T-cell (primary cell): ENCODE measurements at regions not wholly inside any gene's neighbourhood (a gene's known extent, or its start where the extent isn't known, plus 50 kb on each side); places are given as distances from the start of the nearest gene placed in this dataset.

Experiments used
- ATAC-seq, 4 experiments: fragments of 200-7000 bp in 3 of 4; fragments of 150-1000 bp in 1 of 4; cut with Tn5 transposase; replicated peaks in 1 of 4; 1 replicate in 3 of 4; 2 replicates in 1 of 4; pipeline ENCODE4 v1.10.0; 2021; ENCODE audit warnings: moderate library complexity in 3 of 4, mild to moderate bottlenecking in 2 of 4, moderate number of reproducible peaks in 1 of 4
- CTCF ChIA-PET, 2 donors: fragments of 300-600 bp; sonication (Branson Sonifier 250); formaldehyde crosslinking; loops; one replicate each; lab custom pipeline; 2022; ENCODE audit warnings: antibody characterized with exemption in 2 of 2; lab: Charles Lee
- POLR2A ChIA-PET, 2 donors: fragments of 300-600 bp; sonication (Branson Sonifier 250); formaldehyde crosslinking; loops; one replicate each; lab custom pipeline; 2022; ENCODE audit warnings: antibody characterized with exemption in 2 of 2; lab: Charles Lee
- DNase-seq, 35 experiments: peaks; one replicate each; pipeline versions ENCODE4 v3.0.0 to v3.0.0-alpha.2; 2013 to 2023
- H3K27ac ChIP-seq: one replicate; pipeline ENCODE4 v1.5.1; 2013; ENCODE audit warnings: low read length
- H3K27me3 ChIP-seq, 2 experiments: replicated peaks in 1 of 2; 1 replicate in 1 of 2; 2 replicates in 1 of 2; pipeline versions ENCODE4 v1.6.1 to v1.7.0; 2013; ENCODE audit warnings: low read length in 1 of 2, mixed read lengths in 1 of 2; ENCODE audit not compliant: control insufficient read depth in 2 of 2, insufficient read depth in 2 of 2; ENCODE audit errors: extremely low read depth in 1 of 2
- H3K36me3 ChIP-seq, 2 donors: 1 replicate in 1 of 2; 2 replicates in 1 of 2; pipeline versions ENCODE4 v1.6.1 to v1.7.0; 2013; ENCODE audit warnings: low read length in 1 of 2; ENCODE audit not compliant: control insufficient read depth in 2 of 2, insufficient read depth in 1 of 2; ENCODE audit errors: extremely low read depth in 1 of 2
- H3K4me1 ChIP-seq, 2 experiments: 1 replicate in 1 of 2; 2 replicates in 1 of 2; pipeline versions ENCODE4 v1.6.1 to v1.7.0; 2013; ENCODE audit warnings: low read length in 2 of 2, mixed read lengths in 1 of 2; ENCODE audit not compliant: insufficient read depth in 2 of 2, control insufficient read depth in 1 of 2; ENCODE audit errors: extremely low read depth in 1 of 2
- H3K4me3 ChIP-seq, 2 donors: 1 replicate in 1 of 2; 2 replicates in 1 of 2; pipeline versions ENCODE4 v1.5.1 to v1.7.0; 2013; ENCODE audit warnings: mild to moderate bottlenecking in 2 of 2, low read length in 1 of 2, moderate library complexity in 1 of 2; ENCODE audit not compliant: control insufficient read depth in 1 of 2; ENCODE audit errors: extremely low read depth in 1 of 2
- H3K9me3 ChIP-seq: 2 replicates; pipeline ENCODE4 v1.7.0; 2013
- H3K27ac Mint-ChIP-seq, 2 donors: one replicate each; pipeline ENCODE4 v1.8.0; 2020 to 2021; ENCODE audit warnings: mild to moderate bottlenecking in 2 of 2, mixed read lengths in 2 of 2
- H3K27me3 Mint-ChIP-seq, 2 donors: one replicate each; pipeline ENCODE4 v1.8.0; 2021 to 2022; ENCODE audit warnings: mixed read lengths in 2 of 2
- H3K36me3 Mint-ChIP-seq: one replicate; pipeline ENCODE4 v1.8.0; 2021; ENCODE audit warnings: mixed read lengths
- H3K4me1 Mint-ChIP-seq, 3 donors: one replicate each; pipeline ENCODE4 v1.8.0; 2020 to 2022; ENCODE audit warnings: mixed read lengths in 3 of 3, mild to moderate bottlenecking in 1 of 3
- H3K4me3 Mint-ChIP-seq, 3 donors: one replicate each; pipeline ENCODE4 v1.8.0; 2020 to 2022; ENCODE audit warnings: mild to moderate bottlenecking in 3 of 3, mixed read lengths in 3 of 3, moderate library complexity in 3 of 3
- H3K9me3 Mint-ChIP-seq, 3 donors: one replicate each; pipeline ENCODE4 v1.8.0; 2020 to 2022; ENCODE audit warnings: mixed read lengths in 3 of 3
- WGBS: methylation state at CpG from one replicate; pipeline ENCODE4 v1.1.5; 2013; ENCODE audit warnings: missing lambda C conversion rate; ENCODE audit not compliant: insufficient coverage; 5-methylcytosine and 5-hydroxymethylcytosine counted together

- CTCF ChIA-PET, result no interaction called here
- ATAC-seq (no peak), DNase-seq (no peak)
- Mint-ChIP-seq H3K9me3 (peaks cover 0 to 8% (median 3%) of the 10 kb centered on the region in 3 donors), H3K27ac (no peak overlapping the region), H3K4me3 (no peak overlapping the region), H3K4me1 (no peaks in the 10 kb centered on the region), H3K36me3 (no peaks in the 10 kb centered on the region), H3K27me3 (no peaks in the 10 kb centered on the region)
- Histone ChIP-seq H3K9me3 (no peaks in the 10 kb centered on the region), H3K4me3 (no peak overlapping the region), H3K27me3 (no peaks in the 10 kb centered on the region), H3K4me1 (no peaks in the 10 kb centered on the region), H3K27ac (no peak overlapping the region), H3K36me3 (no peaks in the 10 kb centered on the region)
- WGBS, result no CpG with 5 or more reads among the region's 1 CpG
- POLR2A ChIA-PET, result no interaction called here
These were observed 189.0 kb upstream of the ANO3 start for GRCh38 chr11:26142891-26143290.

GRCh38 chr11:26143566-26144290, 188.2 kb upstream of the ANO3 start:
- POLR2A ChIA-PET, result no interaction called here
- Mint-ChIP-seq H3K4me1 (no peaks in the 10 kb centered on the region), H3K9me3 (peaks cover 0 to 8% (median 5%) of the 10 kb centered on the region in 3 donors), H3K27ac (no peak overlapping the region), H3K27me3 (no peaks in the 10 kb centered on the region), H3K36me3 (no peaks in the 10 kb centered on the region), H3K4me3 (no peak overlapping the region)
- DNase-seq (no peak), ATAC-seq (no peak)
- Histone ChIP-seq H3K27me3 (no peaks in the 10 kb centered on the region), H3K4me3 (no peak overlapping the region), H3K4me1 (no peaks in the 10 kb centered on the region), H3K9me3 (no peaks in the 10 kb centered on the region), H3K27ac (no peak overlapping the region), H3K36me3 (no peaks in the 10 kb centered on the region)
- CTCF ChIA-PET, result no interaction called here

GRCh38 chr11:26144291-26144690, 187.6 kb upstream of the ANO3 start:
- H3K9me3 ChIP-seq, result no peaks in the 10 kb centered on the region

GRCh38 chr11:26144911-26145310, 187.0 kb upstream of the ANO3 start:
- Histone ChIP-seq H3K27me3 (no peaks in the 10 kb centered on the region), H3K4me3 (no peak overlapping the region), H3K27ac (no peak overlapping the region), H3K36me3 (no peaks in the 10 kb centered on the region), H3K9me3 (no peaks in the 10 kb centered on the region), H3K4me1 (no peaks in the 10 kb centered on the region)
- no peaks in the 10 kb centered on the region for H3K4me1 Mint-ChIP-seq
- H3K27ac Mint-ChIP-seq, result no peak overlapping the region
- ATAC-seq, result no peak
- ChIA-PET POLR2A (no interaction called here), CTCF (no interaction called here)
- no peaks in the 10 kb centered on the region for H3K27me3 Mint-ChIP-seq
- H3K4me3 Mint-ChIP-seq, result no peak overlapping the region
- no peak for DNase-seq
- peaks cover 0 to 6% (median 2%) of the 10 kb centered on the region in 3 donors for H3K9me3 Mint-ChIP-seq
- H3K36me3 Mint-ChIP-seq, result no peaks in the 10 kb centered on the region

More at GRCh38 chr11:26144291-26144690, 187.6 kb upstream of the ANO3 start:
- Mint-ChIP-seq H3K27me3 (no peaks in the 10 kb centered on the region), H3K4me3 (no peak overlapping the region), H3K9me3 (peaks cover 0 to 6% (median 6%) of the 10 kb centered on the region in 3 donors), H3K36me3 (no peaks in the 10 kb centered on the region), H3K27ac (no peak overlapping the region), H3K4me1 (no peaks in the 10 kb centered on the region)
- Histone ChIP-seq H3K27ac (no peak overlapping the region), H3K4me1 (no peaks in the 10 kb centered on the region), H3K27me3 (no peaks in the 10 kb centered on the region), H3K36me3 (no peaks in the 10 kb centered on the region), H3K4me3 (no peak overlapping the region)
- ChIA-PET CTCF (no interaction called here), POLR2A (no interaction called here)
- no peak for ATAC-seq
- no peak for DNase-seq
- no CpG with 5 or more reads among the region's 2 CpGs for WGBS

GRCh38 chr11:26149585-26149984, 182.3 kb upstream of the ANO3 start:
- ATAC-seq (no peak), DNase-seq (no peak)
- Histone ChIP-seq H3K9me3 (no peaks in the 10 kb centered on the region), H3K27ac (no peak overlapping the region), H3K36me3 (no peaks in the 10 kb centered on the region), H3K4me3 (no peak overlapping the region), H3K27me3 (no peaks in the 10 kb centered on the region), H3K4me1 (no peaks in the 10 kb centered on the region)
- CTCF ChIA-PET, result no interaction called here
- no peaks in the 10 kb centered on the region for H3K36me3 Mint-ChIP-seq
- H3K9me3 Mint-ChIP-seq, result peaks cover 2 to 11% (median 4%) of the 10 kb centered on the region in 3 donors
- H3K27me3 Mint-ChIP-seq, result no peaks in the 10 kb centered on the region
- H3K4me1 Mint-ChIP-seq, result no peaks in the 10 kb centered on the region
- POLR2A ChIA-PET, result no interaction called here
- WGBS, result 91% methylated on average over 21 of the region's 21 CpGs
- no peak overlapping the region for H3K4me3 Mint-ChIP-seq
- H3K27ac Mint-ChIP-seq, result no peak overlapping the region

- H3K27ac Mint-ChIP-seq, result no peak overlapping the region
- H3K4me3 Mint-ChIP-seq, result no peak overlapping the region
- H3K4me1 Mint-ChIP-seq, result no peaks in the 10 kb centered on the region
- H3K36me3 ChIP-seq, result no peaks in the 10 kb centered on the region
- H3K4me1 ChIP-seq, result no peaks in the 10 kb centered on the region
- ATAC-seq (no peak), DNase-seq (no peak)
- H3K36me3 Mint-ChIP-seq, result no peaks in the 10 kb centered on the region
- 59% methylated on average over 6 of the region's 8 CpGs for WGBS
- no peaks in the 10 kb centered on the region for H3K27me3 ChIP-seq
- no peak overlapping the region for H3K27ac ChIP-seq
- H3K27me3 Mint-ChIP-seq, result no peaks in the 10 kb centered on the region
- peaks cover 2 to 8% (median 4%) of the 10 kb centered on the region in 3 donors for H3K9me3 Mint-ChIP-seq
- H3K9me3 ChIP-seq, result no peaks in the 10 kb centered on the region
- H3K4me3 ChIP-seq, result no peak overlapping the region
- CTCF ChIA-PET, result no interaction called here
- POLR2A ChIA-PET, result no interaction called here
These were observed 181.9 kb upstream of the ANO3 start for GRCh38 chr11:26150031-26150430.

GRCh38 chr11:26158251-26158650, 173.7 kb upstream of the ANO3 start:
- no CpG with 5 or more reads among the region's 3 CpGs for whole genome bisulfite sequencing
- Mint-ChIP-seq H3K4me3 (no peak overlapping the region), H3K27ac (no peak overlapping the region), H3K4me1 (no peaks in the 10 kb centered on the region), H3K36me3 (no peaks in the 10 kb centered on the region), H3K9me3 (peaks cover 5 to 11% (median 8%) of the 10 kb centered on the region in 3 donors), H3K27me3 (no peaks in the 10 kb centered on the region)
- no peak overlapping the region for H3K27ac ChIP-seq
- ChIA-PET CTCF (no interaction called here), POLR2A (no interaction called here)
- H3K9me3 ChIP-seq, result no peaks in the 10 kb centered on the region
- H3K36me3 ChIP-seq, result no peaks in the 10 kb centered on the region
- H3K4me3 ChIP-seq, result no peak overlapping the region
- DNase-seq (no peak), ATAC-seq (no peak)
- H3K27me3 ChIP-seq, result no peaks in the 10 kb centered on the region
- H3K4me1 ChIP-seq, result no peaks in the 10 kb centered on the region
